ENCODE measurements at regions not wholly inside any gene's neighbourhood (a gene's known extent, or its start where the extent isn't known, plus 50 kb on each side); places are given as distances from the start of the nearest gene placed in this dataset.

DNA sequence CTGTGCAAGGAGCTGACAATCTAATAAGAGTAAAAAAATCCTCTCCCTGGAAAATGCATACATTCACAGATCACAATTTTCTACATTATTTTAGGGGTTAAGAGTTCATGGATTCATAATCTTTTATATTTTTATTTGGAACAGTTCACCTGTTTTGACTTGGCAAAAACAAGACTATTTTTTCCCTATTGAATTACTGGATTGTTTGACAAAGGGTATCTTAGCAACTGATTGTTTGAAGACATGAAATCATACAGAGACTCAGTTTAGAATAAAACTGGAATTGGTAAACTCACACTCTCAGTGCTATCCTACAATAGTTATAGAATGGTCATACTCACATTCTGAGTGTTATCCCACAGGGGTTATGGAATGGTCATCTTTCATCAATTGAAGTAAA lies 358.2 kb upstream of the PTGER4 start:
- TF ChIP-seq, protein P1, sequence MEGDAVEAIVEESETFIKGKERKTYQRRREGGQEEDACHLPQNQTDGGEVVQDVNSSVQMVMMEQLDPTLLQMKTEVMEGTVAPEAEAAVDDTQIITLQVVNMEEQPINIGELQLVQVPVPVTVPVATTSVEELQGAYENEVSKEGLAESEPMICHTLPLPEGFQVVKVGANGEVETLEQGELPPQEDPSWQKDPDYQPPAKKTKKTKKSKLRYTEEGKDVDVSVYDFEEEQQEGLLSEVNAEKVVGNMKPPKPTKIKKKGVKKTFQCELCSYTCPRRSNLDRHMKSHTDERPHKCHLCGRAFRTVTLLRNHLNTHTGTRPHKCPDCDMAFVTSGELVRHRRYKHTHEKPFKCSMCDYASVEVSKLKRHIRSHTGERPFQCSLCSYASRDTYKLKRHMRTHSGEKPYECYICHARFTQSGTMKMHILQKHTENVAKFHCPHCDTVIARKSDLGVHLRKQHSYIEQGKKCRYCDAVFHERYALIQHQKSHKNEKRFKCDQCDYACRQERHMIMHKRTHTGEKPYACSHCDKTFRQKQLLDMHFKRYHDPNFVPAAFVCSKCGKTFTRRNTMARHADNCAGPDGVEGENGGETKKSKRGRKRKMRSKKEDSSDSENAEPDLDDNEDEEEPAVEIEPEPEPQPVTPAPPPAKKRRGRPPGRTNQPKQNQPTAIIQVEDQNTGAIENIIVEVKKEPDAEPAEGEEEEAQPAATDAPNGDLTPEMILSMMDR (IDR thresholded peaks at IDR 0.05; ENCODE audit: low read depth, low read length) = no peak
- H3K4me3 ChIP-seq (replicated peaks in 1 of 2; ENCODE audit: low read depth in 2 of 2, low read length in 2 of 2) = no peak overlapping the region

DNA sequence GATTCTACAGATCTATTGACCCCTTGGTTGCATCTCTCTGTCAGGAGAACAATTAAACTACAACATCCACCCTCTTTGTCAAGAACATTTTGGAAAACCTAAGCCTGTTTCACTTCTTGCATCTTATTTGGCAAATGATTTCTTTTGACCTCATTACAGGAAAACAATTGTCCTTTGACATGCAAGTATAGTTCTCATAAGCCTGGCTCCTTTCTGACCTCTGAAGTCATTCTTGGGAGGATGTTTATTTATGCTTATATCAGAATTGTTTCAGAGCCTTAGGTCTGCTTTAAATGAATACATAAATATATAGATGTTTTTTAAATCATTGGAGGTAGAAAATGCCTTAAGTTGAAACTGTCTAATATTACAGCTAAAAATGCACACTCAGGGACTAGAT lies 361.3 kb upstream of the PTGER4 start:
- DNase-seq (ENCODE audit: low read depth in 2 of 2) = no peak
- H3K4me3 ChIP-seq (replicated peaks in 1 of 2; ENCODE audit: low read depth in 2 of 2, low read length in 2 of 2) = no peak overlapping the region
- TF ChIP-seq, protein P1 (IDR thresholded peaks at IDR 0.05; ENCODE audit: low read depth, low read length) = no peak

More for the DNA sequence above, 358.2 kb upstream of the PTGER4 start:
- no peak for DNase-seq (ENCODE audit: low read depth in 2 of 2)

DNA sequence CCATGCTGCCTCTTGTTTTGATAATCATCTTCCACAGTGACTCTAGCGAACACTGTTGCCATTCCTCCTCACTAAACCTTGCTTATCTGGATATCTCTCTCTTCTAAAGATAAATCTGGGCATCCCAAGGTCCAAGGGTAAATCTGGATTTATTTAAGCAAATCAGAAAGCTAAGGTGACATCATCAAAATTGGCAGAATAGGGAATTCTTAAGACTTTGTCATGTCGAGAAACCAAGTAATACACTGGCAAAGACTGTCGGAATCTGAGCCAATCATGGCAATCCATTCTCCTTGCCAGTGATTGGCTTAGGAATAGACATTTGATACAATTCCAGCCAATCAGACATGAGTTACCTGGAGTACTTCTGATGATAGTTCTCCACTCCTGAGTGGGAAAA lies 362.7 kb upstream of the PTGER4 start:
- TF ChIP-seq, protein P1 (IDR thresholded peaks at IDR 0.05; ENCODE audit: low read depth, low read length) = no peak
- H3K4me3 ChIP-seq (replicated peaks in 1 of 2; ENCODE audit: low read depth in 2 of 2, low read length in 2 of 2) = no peak overlapping the region
- no peak for DNase-seq (ENCODE audit: low read depth in 2 of 2)

DNA sequence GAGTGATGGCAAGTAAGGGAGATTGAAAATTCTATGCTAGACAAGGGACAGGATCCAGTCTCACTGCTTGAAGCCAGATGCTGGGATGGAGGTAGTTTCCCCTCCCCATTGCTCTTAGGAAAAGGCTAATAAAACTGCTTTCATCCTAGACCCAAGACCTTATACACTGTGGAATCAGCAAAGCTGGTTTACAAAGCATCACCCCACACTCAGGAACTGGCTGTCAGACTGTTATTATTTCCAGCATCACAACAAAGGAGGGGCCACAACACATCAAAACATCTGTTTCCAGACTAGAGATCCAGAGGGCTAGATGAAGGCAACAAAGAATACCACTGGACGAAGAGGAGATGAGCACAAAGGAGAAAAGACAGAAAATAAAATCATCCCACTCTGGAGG lies 364.6 kb upstream of the PTGER4 start:
- no peak overlapping the region for H3K4me3 ChIP-seq (replicated peaks in 1 of 2; ENCODE audit: low read depth in 2 of 2, low read length in 2 of 2)
- DNase-seq (ENCODE audit: low read depth in 2 of 2) = no peak
- TF ChIP-seq, protein P1 (IDR thresholded peaks at IDR 0.05; ENCODE audit: low read depth, low read length) = no peak

DNA sequence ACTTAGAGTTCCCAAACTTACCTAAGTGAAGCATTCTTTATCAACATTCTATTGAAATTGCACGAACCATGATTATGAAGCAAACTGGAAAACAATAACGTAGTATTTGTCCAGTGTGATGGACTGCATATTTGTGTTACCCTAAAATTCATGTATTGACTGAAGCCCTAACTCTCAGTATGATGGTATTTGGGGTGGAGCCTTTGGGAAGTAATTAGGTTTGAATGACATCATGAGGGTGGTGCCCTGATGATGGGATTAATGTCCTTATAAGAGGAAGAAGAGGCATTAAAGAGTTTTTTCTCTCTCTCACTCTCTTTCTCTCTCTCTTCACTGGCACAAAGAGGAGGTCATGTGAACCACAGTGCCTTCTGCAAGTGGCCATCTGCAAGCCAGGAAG lies 365.4 kb upstream of the PTGER4 start:
- H3K4me3 ChIP-seq (replicated peaks in 1 of 2; ENCODE audit: low read depth in 2 of 2, low read length in 2 of 2) = no peak overlapping the region
- TF ChIP-seq, protein P1 (IDR thresholded peaks at IDR 0.05; ENCODE audit: low read depth, low read length) = no peak
- DNase-seq (ENCODE audit: low read depth in 2 of 2) = no peak

DNA sequence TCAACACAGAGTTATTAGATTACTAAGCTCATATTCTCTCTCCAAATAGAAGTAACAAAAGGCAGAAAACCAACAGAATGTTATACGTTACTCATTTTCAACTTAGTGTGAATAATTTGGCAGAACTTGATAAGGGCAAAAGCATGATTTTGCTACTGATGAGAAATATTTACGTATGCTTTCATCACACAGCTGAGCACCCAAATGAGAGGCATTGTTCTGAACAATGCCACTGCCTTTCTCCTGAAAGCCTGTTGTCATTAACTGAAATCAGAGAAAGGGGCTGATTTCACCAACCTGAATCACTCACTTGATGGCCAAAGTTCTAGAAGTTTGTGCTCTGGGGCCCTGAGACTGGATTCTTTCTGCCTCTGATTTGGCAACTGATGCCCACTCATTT lies 367.5 kb upstream of the PTGER4 start:
- DNase-seq (ENCODE audit: low read depth in 2 of 2) = no peak
- TF ChIP-seq, protein P1 (IDR thresholded peaks at IDR 0.05; ENCODE audit: low read depth, low read length) = no peak
- no peak overlapping the region for H3K4me3 ChIP-seq (replicated peaks in 1 of 2; ENCODE audit: low read depth in 2 of 2, low read length in 2 of 2)

DNA sequence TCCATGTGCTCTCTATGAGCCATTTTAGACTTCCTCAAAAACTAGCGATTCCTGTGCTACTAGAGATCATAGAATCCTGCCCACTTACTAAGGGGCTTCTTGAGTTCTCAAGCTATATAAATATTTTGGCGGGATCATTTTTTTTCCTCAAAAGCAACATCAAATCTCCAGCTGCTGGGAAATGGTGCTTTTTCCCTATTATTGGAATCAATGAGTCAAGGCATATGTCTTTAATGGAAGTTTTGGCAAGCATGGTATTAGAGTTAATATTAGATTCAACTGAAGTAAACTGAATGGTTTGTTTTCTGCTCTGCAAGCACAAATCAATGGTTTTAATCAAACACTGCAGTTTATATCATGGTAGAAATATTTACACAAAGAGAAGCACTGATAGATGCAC lies 369.9 kb upstream of the PTGER4 start:
- no peak overlapping the region for H3K4me3 ChIP-seq (replicated peaks in 1 of 2; ENCODE audit: low read depth in 2 of 2, low read length in 2 of 2)
- TF ChIP-seq, protein P1 (IDR thresholded peaks at IDR 0.05; ENCODE audit: low read depth, low read length) = no peak
- DNase-seq (ENCODE audit: low read depth in 2 of 2) = no peak
